Right lobe of liver (tissue), 4 donors: ENCODE measurements at regions not wholly inside any gene's neighbourhood (a gene's known extent, or its start where the extent isn't known, plus 50 kb on each side); places are given as distances from the start of the nearest gene placed in this dataset.

Experiments
- POLR2A ChIP-seq: fragments of 450-650 bp; IDR thresholded peaks from one replicate; pipeline ENCODE4 v1.6.1; 2017; ENCODE audit warnings: antibody characterized with exemption, mild to moderate bottlenecking
- TF ChIP-seq, protein P1 (sequence below), 4 donors: fragments of 200-600 bp in 3 of 4; fragments of 450-650 bp in 1 of 4; IDR thresholded peaks; one replicate each; pipeline versions ENCODE4 v1.5.1 to v1.8.0; 2016 to 2022; ENCODE audit warnings: antibody characterized with exemption in 4 of 4, mild to moderate bottlenecking in 2 of 4
- donor health status: DM: no; HTN: no; CAD: no.
- donor health status: DM: no; HTN: no; CAD: no.
- donor health status: DM: no; HTN: yes; CAD: no.

DNA sequence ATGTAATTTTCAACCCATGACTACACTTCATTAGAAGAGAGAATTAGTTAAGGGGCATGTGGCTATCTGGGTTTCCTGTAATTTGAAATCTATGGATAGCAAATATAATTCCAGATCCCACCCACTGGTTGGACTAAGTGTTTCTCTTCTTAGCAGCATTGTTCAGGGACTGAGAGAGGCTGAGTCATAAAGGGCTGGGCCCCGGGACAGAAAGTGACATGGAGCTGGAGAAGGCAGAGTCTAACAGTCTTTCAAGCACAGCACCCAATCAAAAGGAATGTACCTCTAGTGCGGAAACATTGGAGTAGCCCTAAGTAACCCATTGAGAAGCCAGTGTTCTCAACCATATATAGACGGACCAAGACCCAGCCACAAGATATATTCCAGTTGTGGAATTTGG lies 363.9 kb downstream of the DHX35 start:
- TF ChIP-seq POLR2A = no peak
- TF ChIP-seq, protein P1, sequence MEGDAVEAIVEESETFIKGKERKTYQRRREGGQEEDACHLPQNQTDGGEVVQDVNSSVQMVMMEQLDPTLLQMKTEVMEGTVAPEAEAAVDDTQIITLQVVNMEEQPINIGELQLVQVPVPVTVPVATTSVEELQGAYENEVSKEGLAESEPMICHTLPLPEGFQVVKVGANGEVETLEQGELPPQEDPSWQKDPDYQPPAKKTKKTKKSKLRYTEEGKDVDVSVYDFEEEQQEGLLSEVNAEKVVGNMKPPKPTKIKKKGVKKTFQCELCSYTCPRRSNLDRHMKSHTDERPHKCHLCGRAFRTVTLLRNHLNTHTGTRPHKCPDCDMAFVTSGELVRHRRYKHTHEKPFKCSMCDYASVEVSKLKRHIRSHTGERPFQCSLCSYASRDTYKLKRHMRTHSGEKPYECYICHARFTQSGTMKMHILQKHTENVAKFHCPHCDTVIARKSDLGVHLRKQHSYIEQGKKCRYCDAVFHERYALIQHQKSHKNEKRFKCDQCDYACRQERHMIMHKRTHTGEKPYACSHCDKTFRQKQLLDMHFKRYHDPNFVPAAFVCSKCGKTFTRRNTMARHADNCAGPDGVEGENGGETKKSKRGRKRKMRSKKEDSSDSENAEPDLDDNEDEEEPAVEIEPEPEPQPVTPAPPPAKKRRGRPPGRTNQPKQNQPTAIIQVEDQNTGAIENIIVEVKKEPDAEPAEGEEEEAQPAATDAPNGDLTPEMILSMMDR (IDR thresholded peaks at IDR 0.05) = no peak
